Ovary (tissue), 7 donors: ENCODE measurements at regions not wholly inside any gene's neighbourhood (a gene's known extent, or its start where the extent isn't known, plus 50 kb on each side); places are given as distances from the start of the nearest gene placed in this dataset.

ENCODE experiments used
- DNase-seq, 5 donors: peaks; one replicate each; pipeline ENCODE4 v3.0.0-alpha.2; 2019 to 2020
- H3K27ac ChIP-seq, 2 donors: fragments of 200-600 bp; one replicate each; pipeline versions ENCODE4 v1.5.1 to v1.8.0; 2019 to 2022
- H3K27me3 ChIP-seq: fragments of 200-600 bp; one replicate; pipeline ENCODE4 v1.8.0; 2022
- H3K36me3 ChIP-seq: fragments of 200-600 bp; sonication (generic); one replicate; pipeline ENCODE4 v1.5.1; 2019
- H3K4me1 ChIP-seq: one replicate; pipeline ENCODE4 v1.8.1; 2013; ENCODE audit warnings: mild to moderate bottlenecking, moderate library complexity; ENCODE audit not compliant: insufficient read depth
- H3K4me3 ChIP-seq: fragments of 200-600 bp; sonication (generic); one replicate; pipeline ENCODE4 v1.5.1; 2017
- H3K9me3 ChIP-seq, 2 donors: fragments of 200-600 bp in 1 of 2; sonication (generic) in 1 of 2; one replicate each; pipeline versions ENCODE4 v1.5.1 to v1.8.1; 2013 to 2019; ENCODE audit warnings: mild to moderate bottlenecking in 1 of 2, moderate library complexity in 1 of 2
- EP300 ChIP-seq: sonication (generic); formaldehyde crosslinking; IDR thresholded peaks from one replicate; pipeline ENCODE4 v1.6.1; 2017; ENCODE audit warnings: antibody characterized with exemption
- POLR2A ChIP-seq: fragments of 450-650 bp; IDR thresholded peaks from one replicate; pipeline ENCODE4 v1.6.1; 2017; ENCODE audit warnings: antibody characterized with exemption, mild to moderate bottlenecking, moderate library complexity
- WGBS, 3 donors: extraction: QIAGEN DNeasy Blood & Tissue Kit in 1 of 3; methylation state at CpG; one replicate each; pipeline versions ENCODE4 v1.1.5 to v1.1.7; 2013 to 2017; 5-methylcytosine and 5-hydroxymethylcytosine counted together
- intact Hi-C, 4 donors: fragments of 100-400 bp; cut with DNase I; formaldehyde crosslinking; loops; one replicate each; pipeline versions ENCODE4 v1.11.0 to v1.15.1; 2022 to 2023
- TF ChIP-seq, protein P1 (sequence below), 3 donors: fragments of 450-650 bp in 2 of 3; fragments of 200-600 bp in 1 of 3; IDR thresholded peaks; one replicate each; pipeline versions ENCODE4 v1.5.1 to v1.8.0; 2016 to 2022; ENCODE audit warnings: antibody characterized with exemption in 3 of 3, mild to moderate bottlenecking in 1 of 3
- donor health status: DM: no; HTN: no; CAD: no; lungs with moderate emphysema.
- donor health status: DM: no; HTN: no; CAD: no.
- donor health status: Bipolar disorder and iron deficiency.
- donor health status: DM: no; HTN: no; CAD: no.
- donor health status: DM: yes; HTN: yes; CAD: no.

DNA sequence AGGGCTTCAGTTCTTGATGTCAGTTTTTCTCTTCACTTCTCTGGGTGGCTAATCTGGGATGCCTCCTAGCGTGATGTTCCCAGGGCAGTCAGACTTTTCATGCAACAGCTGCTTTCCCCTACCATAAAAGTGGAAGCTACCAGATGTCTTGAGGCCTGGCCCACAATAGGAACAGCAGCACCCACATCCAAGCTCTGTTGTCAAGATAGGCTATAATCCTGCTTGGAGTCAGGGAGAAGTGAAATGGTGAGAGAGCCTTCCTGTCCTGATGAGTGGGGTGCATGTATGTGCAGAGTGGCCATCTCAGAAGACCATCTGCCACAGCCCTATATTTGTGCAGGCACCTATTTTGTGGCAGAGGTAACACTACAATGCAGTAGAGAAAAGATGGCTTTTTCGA is 108.0 kb downstream of the HTR5A start:
- H3K4me1 ChIP-seq = no peaks in the 10 kb centered on the region
- intact Hi-C loops = loop anchor here in 1 of 4 donors (10.0 kb wide), 1 partner anchor 63 kb away; no protein-coding TSS in a partner anchor
- TF ChIP-seq POLR2A (no peak), EP300 (no peak)
- TF ChIP-seq, protein P1, sequence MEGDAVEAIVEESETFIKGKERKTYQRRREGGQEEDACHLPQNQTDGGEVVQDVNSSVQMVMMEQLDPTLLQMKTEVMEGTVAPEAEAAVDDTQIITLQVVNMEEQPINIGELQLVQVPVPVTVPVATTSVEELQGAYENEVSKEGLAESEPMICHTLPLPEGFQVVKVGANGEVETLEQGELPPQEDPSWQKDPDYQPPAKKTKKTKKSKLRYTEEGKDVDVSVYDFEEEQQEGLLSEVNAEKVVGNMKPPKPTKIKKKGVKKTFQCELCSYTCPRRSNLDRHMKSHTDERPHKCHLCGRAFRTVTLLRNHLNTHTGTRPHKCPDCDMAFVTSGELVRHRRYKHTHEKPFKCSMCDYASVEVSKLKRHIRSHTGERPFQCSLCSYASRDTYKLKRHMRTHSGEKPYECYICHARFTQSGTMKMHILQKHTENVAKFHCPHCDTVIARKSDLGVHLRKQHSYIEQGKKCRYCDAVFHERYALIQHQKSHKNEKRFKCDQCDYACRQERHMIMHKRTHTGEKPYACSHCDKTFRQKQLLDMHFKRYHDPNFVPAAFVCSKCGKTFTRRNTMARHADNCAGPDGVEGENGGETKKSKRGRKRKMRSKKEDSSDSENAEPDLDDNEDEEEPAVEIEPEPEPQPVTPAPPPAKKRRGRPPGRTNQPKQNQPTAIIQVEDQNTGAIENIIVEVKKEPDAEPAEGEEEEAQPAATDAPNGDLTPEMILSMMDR (IDR thresholded peaks at IDR 0.05) = no peak
- no peak for DNase-seq
- no peaks in the 10 kb centered on the region for H3K9me3 ChIP-seq
- H3K36me3 ChIP-seq = no peaks in the 10 kb centered on the region
- no peak overlapping the region for H3K4me3 ChIP-seq
- H3K27me3 ChIP-seq = no peaks in the 10 kb centered on the region
- 78 to 85% (median 83%) methylated on average over 2 of the region's 2 CpGs for WGBS, 3 donors
- H3K27ac ChIP-seq = no peak overlapping the region

DNA sequence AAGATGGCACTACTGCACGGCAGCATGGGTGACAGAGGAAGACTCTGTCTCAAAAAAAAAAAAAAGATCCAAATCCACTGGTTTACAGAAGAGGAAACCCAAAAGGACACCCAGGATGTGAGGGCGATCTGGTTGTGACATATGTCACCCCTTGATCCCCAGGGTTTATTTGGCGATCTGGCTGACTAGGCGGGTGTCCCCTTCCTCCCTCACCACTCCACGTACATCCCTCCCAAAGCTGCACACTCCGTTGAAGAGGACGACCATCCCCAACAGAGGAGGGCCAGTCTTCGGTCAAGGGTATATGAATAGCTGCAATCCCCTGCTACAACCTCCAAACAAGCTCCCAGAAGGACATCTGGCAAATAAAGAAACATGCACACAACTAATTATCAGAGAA is 111.6 kb downstream of the HTR5A start:
- Histone ChIP-seq H3K27ac (no peak overlapping the region), H3K4me3 (no peak overlapping the region), H3K27me3 (no peaks in the 10 kb centered on the region), H3K4me1 (no peaks in the 10 kb centered on the region), H3K36me3 (no peaks in the 10 kb centered on the region), H3K9me3 (peaks cover 0 to 3% of the 10 kb centered on the region in 2 donors)
- 73 to 82% (median 75%) methylated on average over 8 of the region's 8 CpGs for WGBS, 3 donors
- DNase-seq = no peak
- no peak for TF ChIP-seq POLR2A
- TF ChIP-seq, protein P1 (IDR thresholded peaks at IDR 0.05) = no peak
- TF ChIP-seq EP300 = no peak
- intact Hi-C loops = no loop called here

DNA sequence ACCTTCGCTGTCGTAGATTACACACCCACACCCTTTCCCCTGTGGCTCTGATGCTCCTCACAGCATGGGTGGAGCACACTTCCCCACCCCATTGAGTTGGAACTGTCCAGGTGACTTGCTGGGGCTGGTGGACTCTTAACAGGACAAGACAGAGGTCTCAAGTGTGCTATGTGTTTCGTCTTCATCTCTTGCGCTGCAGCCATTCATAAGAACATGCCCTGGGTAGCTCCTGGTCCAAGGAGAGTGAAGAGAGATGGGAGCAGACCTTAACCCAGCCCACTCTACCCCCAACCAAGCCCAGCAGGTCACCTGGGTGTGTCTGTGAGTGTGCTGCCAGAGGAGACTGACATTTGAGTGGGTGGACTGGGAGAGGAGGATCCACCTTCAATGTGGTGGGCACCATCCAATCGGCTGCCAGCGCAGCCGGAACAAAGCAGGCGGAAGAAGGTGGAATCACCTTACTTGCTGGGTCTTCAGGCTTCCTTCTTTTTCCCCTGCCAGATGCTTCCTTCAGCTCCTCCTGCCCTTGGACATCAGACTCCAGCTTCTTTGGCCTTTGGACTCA is 112.4 kb downstream of the HTR5A start:
- Histone ChIP-seq H3K4me1 (no peaks in the 10 kb centered on the region), H3K36me3 (no peaks in the 10 kb centered on the region), H3K9me3 (peaks cover 0 to 3% of the 10 kb centered on the region in 2 donors), H3K4me3 (no peak overlapping the region), H3K27ac (no peak overlapping the region), H3K27me3 (no peaks in the 10 kb centered on the region)
- WGBS, 3 donors = 87 to 93% (median 93%) methylated on average over 7 to 8 of the region's 8 CpGs
- no peak for DNase-seq
- intact Hi-C loops = no loop called here
- TF ChIP-seq EP300 (no peak), POLR2A (no peak)
- TF ChIP-seq, protein P1 (IDR thresholded peaks at IDR 0.05) = no peak

DNA sequence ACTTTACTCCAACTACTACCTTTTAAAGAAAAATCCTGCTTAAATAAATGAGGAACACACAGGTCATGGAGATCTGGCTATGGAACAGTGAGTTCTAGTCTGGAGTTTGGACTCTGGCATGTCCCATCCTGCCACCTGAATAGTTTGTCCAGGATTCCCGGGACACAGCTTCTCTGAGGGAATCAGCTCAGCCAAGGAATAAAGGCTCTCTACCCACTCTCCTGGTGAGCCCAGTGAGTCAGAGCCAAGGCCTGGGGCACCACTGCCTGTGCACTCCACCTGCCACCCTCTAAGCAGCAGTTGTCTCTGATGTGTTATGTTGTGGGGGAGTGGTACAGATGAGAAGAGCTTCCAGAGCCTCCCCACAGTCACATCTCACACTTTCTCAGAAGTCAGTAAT is 113.5 kb downstream of the HTR5A start:
- DNase-seq = no peak
- TF ChIP-seq POLR2A = no peak
- TF ChIP-seq EP300 = no peak
- TF ChIP-seq, protein P1 (IDR thresholded peaks at IDR 0.05) = no peak
- H3K4me3 ChIP-seq = no peak overlapping the region
- no peak overlapping the region for H3K27ac ChIP-seq
- 83 to 95% (median 94%) methylated on average over 1 of the region's 1 CpG for WGBS, 3 donors
- H3K4me1 ChIP-seq = no peaks in the 10 kb centered on the region
- H3K36me3 ChIP-seq = no peaks in the 10 kb centered on the region
- peaks cover 0 to 3% of the 10 kb centered on the region in 2 donors for H3K9me3 ChIP-seq
- intact Hi-C loops = no loop called here
- H3K27me3 ChIP-seq = no peaks in the 10 kb centered on the region
